SU-DHL-6 (cell line): ENCODE measurements at regions not wholly inside any gene's neighbourhood (a gene's known extent, or its start where the extent isn't known, plus 50 kb on each side); places are given as distances from the start of the nearest gene placed in this dataset.

ENCODE experiments used
- H2AFZ ChIP-seq: fragments of 200-600 bp; sonication (generic); 2 replicates; pipeline ENCODE4 v1.6.1; 2014; ENCODE audit warnings: low read depth, mild to moderate bottlenecking, moderate library complexity, mixed read lengths, antibody characterized with exemption, low read length; ENCODE audit not compliant: severe bottlenecking
- H3F3A ChIP-seq: fragments of 200-600 bp; shearing (Covaris generic); 2 replicates; pipeline ENCODE4 v1.6.0; 2016; ENCODE audit warnings: antibody characterized with exemption, mild to moderate bottlenecking; ENCODE audit not compliant: insufficient read depth
- H3K27ac ChIP-seq: fragments of 200-600 bp; sonication (generic); 2 replicates; pipeline ENCODE4 v1.5.1; 2016; ENCODE audit warnings: low read depth, mild to moderate bottlenecking, low read length, moderate library complexity, mixed read lengths
- H3K27me3 ChIP-seq: fragments of 200-600 bp; sonication (generic), shearing (Covaris generic); 2 replicates; pipeline ENCODE4 v1.6.0; 2014; ENCODE audit warnings: mild to moderate bottlenecking, low read length
- H3K36me3 ChIP-seq: fragments of 200-600 bp; sonication (generic); 2 replicates; pipeline ENCODE4 v1.6.1; 2014; ENCODE audit warnings: mild to moderate bottlenecking, low read length, mixed read lengths
- H3K4me2 ChIP-seq: fragments of 300-600, 200-600 bp; shearing (Covaris generic), sonication (generic); 2 replicates; pipeline ENCODE4 v1.6.0; 2014; ENCODE audit warnings: low read length, low read depth, mild to moderate bottlenecking; ENCODE audit not compliant: poor library complexity, severe bottlenecking
- H3K4me3 ChIP-seq: fragments of 200-600 bp; sonication (generic); 2 replicates; pipeline ENCODE4 v1.5.1; 2014; ENCODE audit warnings: antibody characterized with exemption, low read length, mild to moderate bottlenecking, mixed read lengths; ENCODE audit not compliant: insufficient read depth, poor library complexity, severe bottlenecking
- H3K79me2 ChIP-seq: fragments of 200-600 bp; sonication (generic); 2 replicates; pipeline ENCODE4 v1.6.1; 2014; ENCODE audit warnings: mild to moderate bottlenecking, low read length, moderate library complexity; ENCODE audit not compliant: insufficient read depth
- H3K9ac ChIP-seq: fragments of 200-600 bp; sonication (generic); 2 replicates; pipeline ENCODE4 v1.7.0; 2014; ENCODE audit warnings: mild to moderate bottlenecking, low read length
- H3K9me2 ChIP-seq: fragments of 200-600 bp; sonication (generic); replicated peaks from 2 replicates; pipeline ENCODE4 v1.6.1; 2014; ENCODE audit warnings: low read length; ENCODE audit not compliant: insufficient read depth
- H3K9me3 ChIP-seq: fragments of 200-600 bp; sonication (generic); 2 replicates; pipeline ENCODE4 v1.6.1; 2014; ENCODE audit warnings: low read length, mixed read lengths; ENCODE audit not compliant: insufficient read depth
- H4K20me1 ChIP-seq: fragments of 200-600 bp; sonication (generic); 2 replicates; pipeline ENCODE4 v1.6.1; 2014; ENCODE audit warnings: low read depth, mild to moderate bottlenecking, antibody characterized with exemption, low read length, moderate library complexity, mixed read lengths
- CTCF ChIP-seq: fragments of 200-600 bp; sonication (generic); IDR thresholded peaks from one replicate; pipeline ENCODE4 v1.5.1; 2017; ENCODE audit warnings: antibody characterized with exemption, mild to moderate bottlenecking, low read length, moderate library complexity; ENCODE audit not compliant: insufficient read depth, poor library complexity, severe bottlenecking
- EZH2phosphoT487 ChIP-seq: fragments of 200-600 bp; sonication (generic), shearing (Covaris generic); conservative IDR thresholded peaks from 2 replicates; pipeline ENCODE4 v1.6.1; 2018; ENCODE audit warnings: mild to moderate bottlenecking, antibody characterized with exemption, low read length, moderate library complexity, mixed read lengths

DNA sequence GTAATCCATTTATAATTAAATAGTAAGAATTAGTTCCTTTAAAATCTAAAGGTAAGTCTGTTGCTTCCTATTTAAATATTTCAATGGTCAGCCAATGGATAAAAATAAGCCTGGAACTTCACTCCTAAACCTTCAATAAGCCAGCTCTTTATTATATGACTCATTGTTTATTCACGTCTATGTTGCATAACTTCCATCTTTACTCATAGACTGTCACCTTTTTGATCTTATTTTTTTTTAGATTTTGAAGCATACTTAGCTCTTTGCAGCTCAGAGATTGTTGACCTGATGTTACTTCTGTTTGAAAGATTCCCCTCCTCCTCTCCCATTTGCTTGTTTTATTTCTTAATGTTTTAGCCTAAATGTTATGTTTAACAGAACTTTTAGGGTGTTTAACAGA lies 1571.2 kb upstream of the RAG2 start:
- Histone ChIP-seq H3K27me3 (no peaks in the 10 kb centered on the region), H3K4me3 (no peak overlapping the region), H3K9me2 (no peaks in the 10 kb centered on the region), H4K20me1 (no peaks in the 10 kb centered on the region), H3K79me2 (no peaks in the 10 kb centered on the region), H3K27ac (no peak overlapping the region), H3K9me3 (no peaks in the 10 kb centered on the region), H3K9ac (no peak overlapping the region), H2AFZ (no peak overlapping the region), H3K4me2 (no peak overlapping the region), H3F3A (no peaks in the 10 kb centered on the region), H3K36me3 (no peaks in the 10 kb centered on the region)
- TF ChIP-seq EZH2phosphoT487 (no peak), CTCF (no peak)

DNA sequence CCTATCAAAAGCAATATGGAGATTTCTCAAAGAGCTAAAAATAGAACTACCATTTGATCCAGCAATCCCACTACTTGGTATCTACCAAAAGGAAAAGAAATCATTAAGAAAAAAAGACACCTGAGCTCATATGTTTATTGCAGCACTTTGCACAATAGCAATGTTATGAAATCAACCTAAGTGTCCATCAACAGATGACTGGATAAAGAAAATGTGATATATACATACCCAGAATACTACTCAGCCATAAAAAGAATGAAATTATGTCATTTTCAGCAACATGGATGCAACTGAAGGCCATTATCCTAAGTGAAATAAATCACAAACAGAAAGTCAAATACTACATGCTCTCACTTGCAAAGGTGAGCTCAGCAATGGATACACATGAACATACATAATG lies 1565.5 kb upstream of the RAG2 start:
- Histone ChIP-seq H3K27me3 (no peaks in the 10 kb centered on the region), H3K9me2 (no peaks in the 10 kb centered on the region), H3K4me2 (no peak overlapping the region), H2AFZ (no peak overlapping the region), H3F3A (no peaks in the 10 kb centered on the region), H3K9me3 (no peaks in the 10 kb centered on the region), H3K79me2 (no peaks in the 10 kb centered on the region), H3K9ac (no peak overlapping the region), H3K36me3 (no peaks in the 10 kb centered on the region), H3K4me3 (no peak overlapping the region), H4K20me1 (no peaks in the 10 kb centered on the region), H3K27ac (no peak overlapping the region)
- TF ChIP-seq CTCF (no peak), EZH2phosphoT487 (no peak)

- Histone ChIP-seq H3K27ac (no peak overlapping the region), H3K79me2 (no peaks in the 10 kb centered on the region), H3F3A (no peaks in the 10 kb centered on the region), H3K36me3 (no peaks in the 10 kb centered on the region), H3K9me3 (no peaks in the 10 kb centered on the region), H4K20me1 (no peaks in the 10 kb centered on the region), H3K9me2 (no peaks in the 10 kb centered on the region), H3K27me3 (no peaks in the 10 kb centered on the region), H3K4me3 (no peak overlapping the region), H2AFZ (no peak overlapping the region), H3K9ac (no peak overlapping the region), H3K4me2 (no peak overlapping the region)
- TF ChIP-seq CTCF = no peak
- TF ChIP-seq EZH2phosphoT487 = no peak
These were observed 1562.4 kb upstream of the RAG2 start for GRCh38 chr11:38160433-38160832.
